ENCODE measurements at regions not wholly inside any gene's neighbourhood (a gene's known extent, or its start where the extent isn't known, plus 50 kb on each side); places are given as distances from the start of the nearest gene placed in this dataset.

DNA sequence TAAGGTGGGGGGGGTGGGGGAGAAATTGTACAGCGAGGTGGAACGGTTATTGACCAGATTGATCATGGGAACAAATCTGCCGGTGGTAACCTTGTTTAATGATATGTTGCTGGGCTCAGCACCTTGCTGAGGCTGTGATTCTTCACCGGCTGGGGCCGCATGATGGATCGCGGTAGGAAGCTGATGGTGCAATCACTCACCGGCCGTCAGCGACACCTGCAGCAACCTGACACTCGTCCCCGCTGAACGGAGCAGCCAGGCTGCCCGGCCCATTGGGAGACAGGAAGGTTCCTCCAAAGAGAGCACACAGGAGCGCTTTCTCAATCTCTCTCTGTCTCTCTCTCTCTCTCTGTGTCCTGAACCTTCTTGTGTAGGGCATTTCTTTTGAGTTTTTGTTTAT lies 128.5 kb upstream of the RRP15 start:
- no peak for DNase-seq (ENCODE audit: low spot score)

DNA sequence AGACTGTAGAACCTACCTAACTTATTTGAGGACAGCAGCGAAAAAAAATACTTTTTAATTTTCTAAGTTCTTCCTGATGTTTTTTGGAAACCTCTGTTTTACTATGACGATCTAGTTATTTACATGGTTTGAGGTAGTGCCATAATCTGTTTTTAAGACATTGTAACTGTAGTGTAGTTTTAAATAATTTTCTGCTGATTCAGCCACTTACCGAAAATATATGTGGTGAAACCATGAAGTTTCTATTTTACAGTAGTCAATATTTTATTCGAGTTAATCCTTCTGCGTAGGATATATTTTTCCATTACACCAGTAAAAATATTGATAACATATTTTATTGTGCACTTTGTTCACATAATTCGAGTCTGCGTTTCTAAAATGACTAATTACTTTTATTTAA lies 121.7 kb upstream of the RRP15 start:
- no peak for DNase-seq (ENCODE audit: low spot score)

DNA sequence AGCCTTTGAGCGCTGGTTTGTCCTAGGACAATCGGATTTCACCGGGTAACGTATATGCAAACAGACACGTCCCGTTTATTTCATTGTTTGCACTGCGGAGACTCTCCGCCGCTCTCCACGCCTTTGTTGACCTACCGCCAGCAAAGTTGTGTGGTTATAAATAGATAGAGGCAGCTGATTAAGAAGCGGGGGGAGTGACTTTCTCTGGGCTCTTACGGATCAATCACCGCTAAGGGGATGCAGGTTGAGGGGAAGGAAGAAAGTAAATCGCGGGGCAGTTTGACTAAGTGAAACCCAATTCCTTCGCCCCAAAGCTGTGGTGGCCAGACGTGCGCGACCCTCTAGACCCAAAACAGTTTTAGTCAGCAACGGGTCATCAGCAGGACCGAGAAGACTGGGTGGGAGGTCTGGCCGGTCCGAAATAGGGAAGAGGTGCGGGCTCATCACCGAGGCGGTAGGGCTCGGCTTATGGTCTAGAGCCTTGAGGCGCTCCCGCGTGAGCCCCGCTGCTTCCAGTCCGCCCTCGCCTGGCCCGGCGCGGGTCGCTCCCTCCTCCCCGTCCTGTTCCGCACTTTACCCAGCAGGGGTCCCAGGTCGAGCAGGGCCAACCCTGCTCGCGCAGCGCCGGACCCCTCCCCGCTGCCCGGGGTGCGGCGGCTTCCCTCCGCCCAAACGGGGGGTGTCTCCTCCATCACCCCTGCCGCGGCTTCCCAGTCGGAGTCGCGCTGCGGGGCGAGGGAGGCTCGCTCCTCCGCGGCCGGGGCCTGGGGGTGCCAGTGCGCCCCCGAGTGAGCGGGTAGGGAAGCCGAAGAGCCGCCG lies 120.8 kb upstream of the RRP15 start:
- no peak for DNase-seq (ENCODE audit: low spot score)

DNA sequence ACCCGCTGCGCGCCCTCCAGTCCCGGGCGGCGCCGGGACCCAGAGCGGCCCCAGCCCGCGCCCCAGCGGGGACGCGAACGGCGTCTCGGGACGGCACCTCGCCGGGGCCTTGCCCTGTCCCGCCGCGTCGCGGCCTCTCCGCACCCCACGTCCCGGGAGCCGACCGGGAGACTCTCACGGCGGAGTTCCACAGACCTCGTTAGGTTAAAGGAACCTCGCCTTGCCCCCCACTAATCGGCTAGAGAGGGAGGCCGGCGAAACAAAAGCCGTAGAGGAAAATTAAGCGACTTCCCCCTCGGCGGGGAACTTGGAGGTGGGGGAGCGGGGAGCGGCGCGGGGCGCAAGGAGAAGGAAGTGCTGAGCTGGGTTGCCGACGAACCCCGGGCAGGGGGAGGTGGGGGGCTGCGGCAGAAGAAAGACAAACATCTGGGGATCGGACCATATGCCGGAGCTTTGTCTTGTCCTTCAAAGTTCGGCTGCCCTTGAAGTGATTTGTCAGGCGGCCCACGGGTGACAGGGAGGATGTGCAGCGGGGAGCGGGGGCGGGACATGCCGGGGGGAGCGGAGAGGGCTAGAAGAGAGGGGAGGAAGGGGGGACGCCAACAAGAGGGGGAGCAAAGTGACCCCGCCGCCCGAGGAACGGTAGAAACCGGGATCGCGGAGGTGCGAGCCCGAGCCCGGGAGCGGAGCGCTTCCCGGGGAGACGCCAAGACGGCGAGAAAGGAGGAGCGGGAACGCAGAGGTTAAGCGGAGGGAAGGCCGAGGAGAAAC lies 120.0 kb upstream of the RRP15 start:
- DNase-seq (ENCODE audit: low spot score): no peak

DNA sequence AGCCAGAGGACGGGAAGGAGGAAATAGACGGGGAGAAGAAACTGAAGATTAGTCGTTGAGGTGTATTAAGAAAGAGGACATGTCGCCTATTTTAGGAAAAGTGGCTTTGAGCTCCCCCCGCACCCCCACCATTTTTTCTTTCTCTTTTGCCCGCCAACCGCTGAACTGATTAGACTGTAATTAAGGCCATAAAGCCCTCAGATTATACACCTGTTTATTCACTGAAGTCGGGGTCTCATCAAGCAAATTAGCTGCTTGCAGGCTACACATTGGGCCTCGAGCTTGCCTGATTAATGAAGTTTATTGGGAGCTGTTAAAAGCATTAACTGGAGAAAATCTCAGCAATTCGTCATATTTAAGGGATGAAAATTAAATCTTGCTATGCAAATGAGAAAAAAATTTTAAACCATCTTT lies 119.4 kb upstream of the RRP15 start:
- DNase-seq (ENCODE audit: low spot score): no peak

DNA sequence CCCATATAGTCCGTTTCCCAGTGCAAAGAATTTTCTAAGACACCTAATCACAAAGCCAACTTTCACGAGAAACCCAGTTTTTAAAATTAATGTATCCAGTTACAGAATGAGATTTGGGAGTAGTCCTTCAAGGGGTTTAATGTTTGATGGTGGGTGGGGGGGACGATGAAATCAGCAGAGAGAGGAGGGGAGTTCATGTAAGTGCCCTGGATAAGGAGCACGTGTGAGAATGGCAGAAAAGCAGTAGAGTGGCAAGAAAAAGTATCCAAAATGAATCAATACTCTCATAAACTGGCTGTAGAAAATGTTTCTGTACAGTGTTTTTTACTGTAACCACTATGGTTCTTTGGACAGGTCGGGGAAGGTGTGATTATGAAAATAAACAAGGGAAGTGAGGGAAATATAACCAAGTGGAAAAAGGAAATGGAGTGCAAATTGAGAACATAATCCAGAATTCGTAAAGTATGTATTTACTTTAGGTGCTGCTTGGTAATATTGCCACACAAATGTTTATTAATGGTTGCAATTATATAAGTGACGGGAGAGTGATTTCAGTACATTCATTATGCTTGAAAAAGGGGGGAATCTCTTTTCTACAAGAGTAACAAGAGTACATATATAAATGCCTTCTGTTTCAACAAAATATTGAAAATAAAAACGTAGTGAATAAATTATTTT lies 118.7 kb upstream of the RRP15 start:
- no peak for DNase-seq (ENCODE audit: low spot score)

DNA sequence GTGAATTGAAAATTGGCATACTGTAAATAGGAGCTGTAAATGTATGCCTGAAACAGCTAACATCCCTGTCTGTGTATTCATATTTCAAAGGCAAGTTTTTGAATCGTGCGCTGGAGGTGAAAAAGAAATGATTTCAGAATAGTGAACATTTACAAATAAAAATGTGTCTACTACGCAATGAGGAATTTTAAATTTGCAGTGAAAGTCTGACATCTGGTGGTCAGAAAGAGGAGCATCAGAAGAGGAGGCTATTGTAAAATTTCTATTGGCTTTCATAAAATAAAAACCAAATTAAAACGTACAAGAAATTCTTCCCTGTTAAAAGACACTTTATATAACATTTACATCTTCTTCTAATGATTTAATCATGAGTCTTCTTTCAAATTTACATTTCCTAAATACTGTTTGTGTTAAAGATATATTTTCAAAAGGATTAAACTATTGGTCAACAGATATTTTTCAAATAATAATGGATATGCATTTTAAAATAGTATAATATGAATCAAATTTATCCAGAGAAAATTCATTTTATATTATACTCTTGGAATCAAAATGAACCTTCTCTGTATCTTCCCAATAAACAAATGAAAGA lies 113.7 kb upstream of the RRP15 start:
- peak; percentile 4 for DNase-seq (ENCODE audit: low spot score)

DNA sequence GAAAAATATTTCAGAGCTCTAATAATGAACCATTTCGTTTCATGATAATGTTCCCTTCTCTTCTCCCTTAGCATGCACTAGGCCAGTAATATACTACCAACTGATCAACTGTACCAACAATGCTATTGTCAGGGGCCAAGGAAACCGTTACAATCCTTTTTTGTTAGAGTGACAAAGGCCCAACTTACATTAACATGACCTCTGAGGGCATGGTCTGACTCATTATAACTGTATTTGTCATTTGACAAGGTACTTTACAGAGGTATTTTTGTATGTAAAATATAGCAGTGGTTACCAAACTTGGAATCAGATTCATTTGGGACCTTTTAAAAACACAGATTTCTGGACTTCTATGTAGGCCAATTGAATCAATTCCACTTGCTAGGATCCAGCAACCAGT lies 102.6 kb upstream of the RRP15 start:
- DNase-seq (ENCODE audit: low spot score): no peak

DNA sequence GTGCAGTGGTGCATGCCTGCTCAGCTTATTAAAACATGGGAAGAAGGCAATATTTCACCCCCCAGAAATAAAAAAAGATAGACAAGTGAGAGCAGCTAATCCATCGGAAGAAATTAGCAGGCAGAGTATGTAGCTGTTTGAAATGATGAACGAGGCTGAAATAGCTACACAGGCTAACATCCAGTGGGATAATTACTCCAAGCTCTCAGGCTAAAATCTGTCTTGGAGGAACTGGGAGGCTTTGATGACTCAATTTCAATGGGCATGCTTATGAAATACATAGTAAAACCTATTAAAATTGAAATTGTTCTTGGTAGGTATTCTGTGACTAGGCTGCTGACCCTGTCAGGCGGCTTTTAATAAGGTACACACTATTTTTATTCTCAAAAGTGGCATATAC lies 84.1 kb upstream of the RRP15 start:
- DNase-seq (ENCODE audit: low spot score): no peak

DNA sequence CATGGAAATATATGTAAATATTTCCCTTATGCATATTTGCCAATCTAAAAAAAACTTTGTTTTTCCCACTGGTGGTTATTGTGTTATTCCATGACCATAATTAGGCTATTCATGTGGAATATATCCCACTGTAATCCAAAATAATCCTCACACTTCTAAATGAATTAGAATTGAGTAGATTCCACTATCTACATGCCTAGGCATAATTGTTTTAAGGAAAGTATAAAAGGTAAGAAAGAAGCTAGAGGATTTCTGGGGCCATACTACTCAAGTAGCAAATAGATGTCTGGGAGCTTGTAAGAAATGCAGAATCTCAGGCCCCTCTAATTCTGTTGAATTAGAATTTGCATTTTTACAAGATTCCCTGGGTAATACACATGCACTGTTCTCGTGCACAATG lies 83.5 kb upstream of the RRP15 start:
- DNase-seq (ENCODE audit: low spot score): no peak

DNA sequence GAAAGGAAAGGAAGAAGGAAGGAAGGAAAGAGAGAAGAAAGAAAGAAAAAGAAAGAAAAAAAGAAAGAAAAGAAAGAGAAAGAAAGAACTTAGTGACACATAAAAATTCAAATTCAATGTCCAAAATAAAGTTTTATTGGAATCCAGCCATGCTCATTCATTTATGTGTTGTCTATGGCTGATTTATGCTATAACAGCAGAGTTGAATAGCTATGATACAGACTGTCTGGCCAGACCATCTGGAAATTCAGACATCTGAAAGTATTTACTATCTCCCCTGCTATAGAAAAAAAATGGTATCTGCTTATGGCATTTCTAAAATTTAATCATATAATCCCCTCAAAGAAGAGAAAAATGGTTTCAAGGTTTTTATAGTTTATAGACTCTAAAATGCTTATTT lies 79.4 kb upstream of the RRP15 start:
- DNase-seq (ENCODE audit: low spot score): no peak

DNA sequence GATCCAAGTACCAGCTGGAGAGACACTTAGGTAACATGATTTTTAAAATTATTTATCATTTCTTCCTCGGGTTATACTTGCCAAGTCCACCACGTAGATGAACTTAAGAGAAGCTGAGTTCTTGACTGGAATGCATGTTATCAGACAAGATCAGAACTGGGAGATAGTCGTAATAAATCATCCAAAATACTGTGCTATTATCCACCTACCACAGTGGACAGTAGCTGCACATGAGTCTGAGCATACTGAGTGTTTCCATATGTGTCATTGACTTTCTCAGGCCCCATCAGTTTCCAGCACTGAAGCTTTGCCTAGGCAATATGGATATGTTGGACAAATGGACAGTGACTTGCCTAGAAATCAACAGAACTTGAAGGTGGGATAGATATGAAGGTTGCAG lies 77.9 kb upstream of the RRP15 start:
- no peak for DNase-seq (ENCODE audit: low spot score)

DNA sequence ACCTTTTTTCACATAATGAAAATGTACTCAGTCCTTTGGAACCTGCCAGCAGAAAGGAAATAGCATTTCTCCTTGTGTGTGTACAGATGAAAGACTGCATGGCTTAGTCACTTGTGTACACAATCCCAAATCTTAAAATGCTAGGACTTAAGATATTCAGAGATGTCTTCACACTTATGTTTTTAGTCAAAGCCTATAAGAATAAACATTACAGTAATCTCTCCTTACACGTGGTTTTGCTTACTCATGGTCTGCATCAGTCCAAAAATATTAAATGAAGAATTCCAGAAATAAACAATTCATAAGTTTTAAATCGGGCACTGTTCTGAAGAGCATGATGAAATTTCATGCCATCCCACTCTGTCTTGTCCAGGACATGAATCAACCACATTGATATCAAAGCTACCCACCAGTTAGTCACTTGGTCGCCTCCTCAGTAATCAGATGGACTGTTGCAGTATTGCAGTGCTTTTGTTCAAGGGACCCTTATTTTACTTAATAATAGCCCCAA lies 75.7 kb upstream of the RRP15 start:
- DNase-seq (ENCODE audit: low spot score): no peak

DNA sequence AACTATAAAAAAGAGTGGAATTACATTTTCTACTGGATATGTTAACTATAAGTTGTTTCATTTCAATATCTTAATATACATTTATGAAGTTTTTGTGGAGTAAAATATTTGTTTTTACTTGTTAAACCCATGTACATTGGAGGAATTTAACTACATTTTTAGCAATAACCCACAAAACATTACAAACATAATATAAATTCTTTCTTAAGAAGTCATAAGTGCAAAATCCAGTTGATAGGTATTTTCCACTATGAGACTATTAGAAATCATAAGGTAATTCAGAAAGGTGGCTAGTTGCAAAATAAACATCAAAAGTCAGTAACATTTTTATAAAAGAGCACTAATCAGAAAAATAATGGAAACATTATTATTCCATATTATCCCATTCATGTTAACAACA lies 73.9 kb upstream of the RRP15 start:
- DNase-seq (ENCODE audit: low spot score): no peak

DNA sequence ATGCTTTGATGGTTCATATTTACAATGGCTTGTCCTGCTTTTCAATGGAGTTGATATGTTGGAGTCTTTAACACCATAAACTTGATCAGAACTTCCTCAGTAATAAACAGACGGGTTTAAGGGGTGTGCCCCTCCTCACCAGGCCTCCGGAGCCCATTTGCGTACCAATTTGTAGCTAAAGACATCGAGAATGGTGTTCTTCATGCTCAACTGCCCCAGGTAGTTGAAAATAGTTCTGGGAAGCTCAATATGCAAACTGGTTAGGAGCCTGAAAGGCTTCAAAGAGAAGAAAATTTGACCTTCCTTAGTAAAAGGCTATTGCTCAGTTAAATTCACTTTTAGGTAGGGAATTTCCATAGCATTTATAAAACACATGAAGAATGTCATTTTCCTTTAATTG lies 68.1 kb upstream of the RRP15 start:
- DNase-seq (ENCODE audit: low spot score): no peak

DNA sequence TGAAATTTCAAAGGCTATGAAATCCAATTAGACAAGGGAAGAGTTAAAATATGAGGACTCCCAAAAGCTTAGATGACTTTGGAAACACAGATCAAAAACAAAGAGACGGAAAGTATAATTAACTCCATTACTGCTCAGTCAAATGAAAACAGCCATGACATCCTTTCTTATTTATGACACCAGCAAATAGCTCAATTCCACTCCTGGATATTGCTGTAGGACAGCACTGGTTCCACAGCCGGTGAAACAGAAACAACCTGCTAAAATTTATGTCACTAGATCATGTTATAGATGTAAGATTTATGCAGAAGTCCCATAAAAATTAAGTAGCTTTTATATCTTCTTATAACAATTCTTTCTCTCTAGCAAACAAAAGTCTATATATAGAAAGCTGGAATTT lies 65.6 kb upstream of the RRP15 start:
- no peak for DNase-seq (ENCODE audit: low spot score)

DNA sequence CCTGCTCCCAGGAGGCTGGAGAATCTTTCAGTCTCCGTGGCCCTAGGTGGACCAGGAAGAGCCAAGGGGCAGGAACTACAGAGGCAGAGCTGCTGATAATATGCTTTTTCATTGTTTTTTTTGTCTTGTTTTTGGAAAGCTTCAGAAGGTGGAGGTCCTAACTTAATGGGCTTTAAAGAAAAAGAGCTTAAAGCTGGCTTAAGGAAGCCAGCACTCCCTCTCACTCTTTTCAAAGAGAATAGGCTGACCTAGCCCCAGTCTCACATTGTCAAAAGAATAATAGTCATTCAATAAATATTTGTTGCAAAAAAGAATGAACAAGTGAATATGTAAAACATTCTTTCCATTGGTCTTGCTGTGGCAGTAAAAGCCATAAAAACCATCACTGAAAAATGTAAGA lies 61.0 kb upstream of the RRP15 start:
- no peak for DNase-seq (ENCODE audit: low spot score)

DNA sequence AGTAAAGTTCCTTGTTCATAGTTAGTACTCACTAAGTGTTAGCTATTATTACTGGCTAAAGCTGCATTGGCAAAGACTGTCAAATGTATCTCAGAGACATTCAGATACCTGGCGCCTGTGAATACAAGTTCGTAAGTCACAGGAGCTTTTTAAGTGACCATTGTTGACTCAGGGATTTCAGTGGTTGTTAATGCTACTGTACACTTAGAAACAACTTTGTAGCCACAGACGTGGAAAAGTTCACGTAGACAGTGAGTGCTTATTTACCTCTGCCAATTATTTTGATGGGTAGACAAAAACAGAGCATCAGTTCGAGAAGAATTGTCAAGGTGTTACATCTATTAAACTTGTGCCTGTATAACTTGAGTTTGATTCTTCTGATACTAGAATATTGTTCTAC lies 59.1 kb upstream of the RRP15 start:
- DNase-seq (ENCODE audit: low spot score): no peak
